LNCaP clone FGC (cell line): ENCODE measurements at regions not wholly inside any gene's neighbourhood (a gene's known extent, or its start where the extent isn't known, plus 50 kb on each side); places are given as distances from the start of the nearest gene placed in this dataset.

Experiments used
- DNase-seq: peaks from one replicate; pipeline ENCODE4 v3.0.0-alpha.2; 2011; ENCODE audit warnings: low read depth
- H3K4me3 ChIP-seq: 2 replicates; pipeline ENCODE4 v1.5.1; 2011; ENCODE audit warnings: mild to moderate bottlenecking, low read depth, low read length, control low read depth
- TF ChIP-seq, protein P1 (sequence below): IDR thresholded peaks from 2 replicates; pipeline ENCODE4 v1.5.1; 2012; ENCODE audit warnings: mild to moderate bottlenecking; ENCODE audit not compliant: control insufficient read depth, insufficient read depth; ENCODE audit errors: extremely low read depth

DNA sequence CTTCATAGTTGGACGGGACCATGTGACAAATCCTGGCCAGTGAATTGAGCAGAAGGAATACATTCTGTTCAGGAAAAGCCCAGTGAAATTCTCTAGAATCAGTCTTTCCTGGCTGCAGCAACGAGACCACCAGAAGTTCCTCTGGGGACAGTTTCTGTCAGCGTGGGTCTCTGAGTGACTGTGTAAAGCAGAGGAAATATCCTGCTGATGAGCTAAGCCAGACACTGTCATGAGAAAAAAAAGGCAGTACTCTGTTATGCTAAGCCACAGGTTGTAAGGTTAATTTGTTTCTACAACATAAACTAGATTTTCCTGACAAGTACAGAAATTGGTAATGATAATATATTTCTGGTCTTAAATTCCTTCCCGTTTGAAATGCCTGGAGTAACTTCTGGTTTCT, 664.4 kb downstream of the LMO4 start:
- TF ChIP-seq, protein P1, sequence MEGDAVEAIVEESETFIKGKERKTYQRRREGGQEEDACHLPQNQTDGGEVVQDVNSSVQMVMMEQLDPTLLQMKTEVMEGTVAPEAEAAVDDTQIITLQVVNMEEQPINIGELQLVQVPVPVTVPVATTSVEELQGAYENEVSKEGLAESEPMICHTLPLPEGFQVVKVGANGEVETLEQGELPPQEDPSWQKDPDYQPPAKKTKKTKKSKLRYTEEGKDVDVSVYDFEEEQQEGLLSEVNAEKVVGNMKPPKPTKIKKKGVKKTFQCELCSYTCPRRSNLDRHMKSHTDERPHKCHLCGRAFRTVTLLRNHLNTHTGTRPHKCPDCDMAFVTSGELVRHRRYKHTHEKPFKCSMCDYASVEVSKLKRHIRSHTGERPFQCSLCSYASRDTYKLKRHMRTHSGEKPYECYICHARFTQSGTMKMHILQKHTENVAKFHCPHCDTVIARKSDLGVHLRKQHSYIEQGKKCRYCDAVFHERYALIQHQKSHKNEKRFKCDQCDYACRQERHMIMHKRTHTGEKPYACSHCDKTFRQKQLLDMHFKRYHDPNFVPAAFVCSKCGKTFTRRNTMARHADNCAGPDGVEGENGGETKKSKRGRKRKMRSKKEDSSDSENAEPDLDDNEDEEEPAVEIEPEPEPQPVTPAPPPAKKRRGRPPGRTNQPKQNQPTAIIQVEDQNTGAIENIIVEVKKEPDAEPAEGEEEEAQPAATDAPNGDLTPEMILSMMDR: no peak
- no peak for DNase-seq

GRCh38 chr1:87999852-88000251, 671.2 kb downstream of the LMO4 start:
- H3K4me3 ChIP-seq: no peak overlapping the region
- no peak for DNase-seq
- TF ChIP-seq, protein P1: no peak

More for the DNA sequence above, 664.4 kb downstream of the LMO4 start:
- H3K4me3 ChIP-seq: no peak overlapping the region

- DNase-seq: no peak
- TF ChIP-seq, protein P1: no peak
- H3K4me3 ChIP-seq: no peak overlapping the region
These were observed 672.8 kb downstream of the LMO4 start for GRCh38 chr1:88001460-88001859.

DNA sequence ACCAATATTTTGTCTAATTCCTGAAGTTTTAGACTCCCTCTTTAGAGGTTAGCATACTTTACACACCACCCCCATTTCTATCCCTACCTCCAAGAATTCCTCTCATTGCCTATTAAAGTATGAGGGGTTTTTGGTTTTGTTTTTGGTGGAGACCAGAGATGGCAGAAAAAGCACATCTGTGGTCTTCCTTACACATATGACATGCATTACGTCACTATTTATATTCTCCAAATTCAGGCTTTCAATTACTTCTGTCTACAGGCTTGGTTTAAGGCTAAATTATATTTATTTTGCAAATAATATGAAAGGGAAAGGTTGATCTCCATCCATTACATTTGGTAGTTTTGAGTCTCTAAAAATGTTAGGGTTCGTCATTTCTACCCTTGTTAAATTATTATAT, 674.6 kb downstream of the LMO4 start:
- TF ChIP-seq, protein P1: no peak
- H3K4me3 ChIP-seq: no peak overlapping the region
- no peak for DNase-seq

- TF ChIP-seq, protein P1: no peak; the same call in 1 of the 2 replicates
- DNase-seq: no peak
- no peak overlapping the region for H3K4me3 ChIP-seq
These were observed 674.2 kb upstream of the PKN2 start for GRCh38 chr1:88009916-88010315.

- no peak overlapping the region for H3K4me3 ChIP-seq
- no peak for DNase-seq
- TF ChIP-seq, protein P1: no peak
These were observed 670.6 kb upstream of the PKN2 start for GRCh38 chr1:88013485-88013884.

GRCh38 chr1:88014131-88014530, 669.9 kb upstream of the PKN2 start:
- H3K4me3 ChIP-seq: no peak overlapping the region
- TF ChIP-seq, protein P1: no peak
- DNase-seq: no peak
